ENCODE measurements at regions not wholly inside any gene's neighbourhood (a gene's known extent, or its start where the extent isn't known, plus 50 kb on each side); places are given as distances from the start of the nearest gene placed in this dataset.

DNA sequence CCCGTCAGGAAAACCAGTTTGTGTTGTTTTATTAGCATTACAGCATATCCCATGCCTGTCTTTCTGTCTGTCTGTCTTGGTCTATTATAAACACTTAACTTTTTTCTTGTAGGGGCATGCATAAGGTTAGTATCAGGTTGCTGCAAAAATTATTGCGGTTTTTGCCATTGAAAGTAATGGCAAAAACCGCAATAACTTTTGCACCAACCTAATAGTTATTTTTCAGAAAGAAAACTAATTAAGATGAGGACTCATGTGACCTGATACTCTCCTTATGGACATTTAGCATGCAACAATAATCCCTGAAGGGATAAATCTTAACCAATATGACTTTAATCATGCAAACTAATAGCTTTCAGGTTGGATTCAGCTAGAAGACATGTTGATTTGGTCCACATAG lies 326.7 kb upstream of the SUCLG2 start:
- no peaks in the 10 kb centered on the region for H3K27me3 ChIP-seq
- H3K4me1 ChIP-seq (ENCODE audit: low read depth) = no peaks in the 10 kb centered on the region
- no peak overlapping the region for H3K27ac ChIP-seq
- no peaks in the 10 kb centered on the region for H3K9me3 ChIP-seq (ENCODE audit: low read depth)
- no peak overlapping the region for H3K4me3 ChIP-seq
- no peaks in the 10 kb centered on the region for H3K36me3 ChIP-seq
- DNase-seq (ENCODE audit: low read depth in 1 of 2, low spot score in 1 of 2) = no peak
- TF ChIP-seq, protein P1, sequence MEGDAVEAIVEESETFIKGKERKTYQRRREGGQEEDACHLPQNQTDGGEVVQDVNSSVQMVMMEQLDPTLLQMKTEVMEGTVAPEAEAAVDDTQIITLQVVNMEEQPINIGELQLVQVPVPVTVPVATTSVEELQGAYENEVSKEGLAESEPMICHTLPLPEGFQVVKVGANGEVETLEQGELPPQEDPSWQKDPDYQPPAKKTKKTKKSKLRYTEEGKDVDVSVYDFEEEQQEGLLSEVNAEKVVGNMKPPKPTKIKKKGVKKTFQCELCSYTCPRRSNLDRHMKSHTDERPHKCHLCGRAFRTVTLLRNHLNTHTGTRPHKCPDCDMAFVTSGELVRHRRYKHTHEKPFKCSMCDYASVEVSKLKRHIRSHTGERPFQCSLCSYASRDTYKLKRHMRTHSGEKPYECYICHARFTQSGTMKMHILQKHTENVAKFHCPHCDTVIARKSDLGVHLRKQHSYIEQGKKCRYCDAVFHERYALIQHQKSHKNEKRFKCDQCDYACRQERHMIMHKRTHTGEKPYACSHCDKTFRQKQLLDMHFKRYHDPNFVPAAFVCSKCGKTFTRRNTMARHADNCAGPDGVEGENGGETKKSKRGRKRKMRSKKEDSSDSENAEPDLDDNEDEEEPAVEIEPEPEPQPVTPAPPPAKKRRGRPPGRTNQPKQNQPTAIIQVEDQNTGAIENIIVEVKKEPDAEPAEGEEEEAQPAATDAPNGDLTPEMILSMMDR (IDR thresholded peaks at IDR 0.05; ENCODE audit: low read depth, low read length) = no peak

DNA sequence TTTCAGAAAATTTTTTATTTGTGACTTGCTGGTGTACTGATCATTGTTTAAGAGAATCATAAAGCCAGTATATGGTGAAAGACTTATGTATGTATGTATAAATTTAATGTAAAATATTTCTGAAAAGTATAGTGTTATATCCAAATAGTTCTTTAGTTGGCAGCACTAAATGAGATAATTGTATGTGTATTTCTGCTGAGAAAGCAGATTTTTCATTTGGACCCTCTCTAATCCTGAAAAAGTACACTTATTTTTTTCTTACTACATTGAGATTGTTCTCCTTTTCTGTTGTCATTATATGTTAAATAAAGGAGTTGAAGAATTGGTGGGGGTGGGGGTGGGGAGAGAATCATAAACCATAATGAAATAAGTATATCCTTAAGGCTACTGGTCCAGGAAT lies 324.9 kb upstream of the SUCLG2 start:
- H3K4me1 ChIP-seq (ENCODE audit: low read depth) = no peaks in the 10 kb centered on the region
- H3K27ac ChIP-seq = no peak overlapping the region
- H3K36me3 ChIP-seq = no peaks in the 10 kb centered on the region
- TF ChIP-seq, protein P1 (IDR thresholded peaks at IDR 0.05; ENCODE audit: low read depth, low read length) = no peak
- H3K27me3 ChIP-seq = no peaks in the 10 kb centered on the region
- DNase-seq (ENCODE audit: low read depth in 1 of 2, low spot score in 1 of 2) = no peak
- no peak overlapping the region for H3K4me3 ChIP-seq
- H3K9me3 ChIP-seq (ENCODE audit: low read depth) = no peaks in the 10 kb centered on the region

DNA sequence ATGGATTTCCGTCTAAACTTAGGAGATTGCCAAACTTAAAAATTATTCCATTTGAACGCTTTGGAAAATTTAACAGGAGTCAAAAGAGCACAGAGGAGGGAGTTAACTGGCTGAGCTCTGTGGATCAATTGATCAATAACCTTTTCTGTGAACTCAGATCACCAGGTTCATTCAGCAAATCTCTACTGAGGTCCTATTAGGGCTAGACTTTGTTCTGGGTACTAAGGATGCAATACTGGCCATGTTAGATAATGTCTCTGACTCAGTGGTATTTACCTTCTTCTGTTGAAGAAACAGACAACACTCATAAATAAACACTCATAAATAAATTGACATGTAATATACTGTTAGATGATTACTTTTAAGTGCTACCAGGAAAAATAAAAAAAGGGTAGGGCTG lies 323.4 kb upstream of the SUCLG2 start:
- DNase-seq (ENCODE audit: low read depth in 1 of 2, low spot score in 1 of 2) = no peak
- Histone ChIP-seq H3K36me3 (no peaks in the 10 kb centered on the region), H3K9me3 (ENCODE audit: low read depth) (no peaks in the 10 kb centered on the region), H3K27ac (no peak overlapping the region), H3K27me3 (no peaks in the 10 kb centered on the region), H3K4me1 (ENCODE audit: low read depth) (no peaks in the 10 kb centered on the region), H3K4me3 (no peak overlapping the region)
- TF ChIP-seq, protein P1 (IDR thresholded peaks at IDR 0.05; ENCODE audit: low read depth, low read length) = no peak

DNA sequence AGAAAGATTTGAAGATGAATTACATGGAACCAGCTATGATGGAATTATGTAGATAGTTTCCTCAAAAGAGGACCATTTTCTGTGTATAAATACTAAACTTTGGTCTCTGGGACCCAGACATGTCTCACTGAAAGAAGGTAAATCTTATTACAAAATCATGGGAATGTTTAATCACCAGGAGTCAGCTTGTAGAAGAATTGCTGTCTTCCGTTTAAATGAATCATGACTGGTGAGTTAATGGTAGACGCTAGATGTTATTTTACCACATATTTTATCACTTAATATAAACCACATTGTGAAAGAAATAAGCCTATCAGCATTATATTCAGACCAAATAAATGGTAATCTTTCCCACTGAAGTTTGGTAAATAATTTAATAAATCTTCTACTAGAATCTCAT lies 322.3 kb upstream of the SUCLG2 start:
- H3K36me3 ChIP-seq = no peaks in the 10 kb centered on the region
- H3K9me3 ChIP-seq (ENCODE audit: low read depth) = no peaks in the 10 kb centered on the region
- TF ChIP-seq, protein P1 (IDR thresholded peaks at IDR 0.05; ENCODE audit: low read depth, low read length) = no peak
- H3K4me1 ChIP-seq (ENCODE audit: low read depth) = no peaks in the 10 kb centered on the region
- H3K4me3 ChIP-seq = no peak overlapping the region
- no peaks in the 10 kb centered on the region for H3K27me3 ChIP-seq
- DNase-seq (ENCODE audit: low read depth in 1 of 2, low spot score in 1 of 2) = no peak
- no peak overlapping the region for H3K27ac ChIP-seq

DNA sequence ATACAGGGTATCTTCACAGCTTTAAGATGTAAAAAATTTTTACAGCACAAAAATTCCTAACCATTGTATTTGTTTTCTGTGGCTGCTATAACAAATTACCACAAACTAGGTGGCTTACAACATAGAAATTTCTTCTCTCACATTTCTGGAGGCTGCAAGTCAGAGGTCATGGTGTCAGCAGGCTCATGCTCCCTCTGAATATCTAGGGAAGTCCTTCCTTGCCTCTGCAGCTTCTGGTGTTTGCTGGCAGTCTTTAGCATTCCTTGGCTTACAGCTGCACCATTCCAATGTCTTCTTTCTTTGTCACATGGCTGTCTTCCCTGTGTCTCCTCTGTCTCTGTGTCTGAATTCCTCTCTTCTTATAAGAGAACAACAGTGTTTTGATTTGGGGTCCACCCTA lies 310.2 kb upstream of the SUCLG2 start:
- no peak for DNase-seq (ENCODE audit: low read depth in 1 of 2, low spot score in 1 of 2)
- Histone ChIP-seq H3K4me3 (no peak overlapping the region), H3K27me3 (no peaks in the 10 kb centered on the region), H3K4me1 (ENCODE audit: low read depth) (no peaks in the 10 kb centered on the region), H3K36me3 (no peaks in the 10 kb centered on the region), H3K27ac (no peak overlapping the region), H3K9me3 (ENCODE audit: low read depth) (no peaks in the 10 kb centered on the region)
- TF ChIP-seq, protein P1 (IDR thresholded peaks at IDR 0.05; ENCODE audit: low read depth, low read length) = no peak

DNA sequence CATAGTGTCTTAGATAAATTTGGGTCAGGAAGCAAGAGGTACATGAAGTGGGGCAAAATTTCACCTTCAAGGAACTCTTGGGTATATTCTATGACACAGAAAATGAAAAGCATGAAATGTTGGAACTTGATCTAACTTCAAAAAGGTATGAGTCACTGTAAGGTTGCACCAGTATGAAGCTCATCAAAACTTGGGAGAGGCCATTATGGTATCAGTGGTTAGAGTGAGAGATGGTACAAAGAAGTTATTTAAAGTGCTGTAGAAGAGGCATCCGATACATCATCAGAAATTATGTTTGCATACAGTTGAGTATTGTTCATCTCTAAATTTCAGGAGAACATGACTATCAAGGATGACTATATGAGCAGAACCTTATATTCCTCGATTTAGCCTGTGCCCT lies 302.9 kb upstream of the SUCLG2 start:
- no peaks in the 10 kb centered on the region for H3K36me3 ChIP-seq
- TF ChIP-seq, protein P1 (IDR thresholded peaks at IDR 0.05; ENCODE audit: low read depth, low read length) = no peak
- H3K9me3 ChIP-seq (ENCODE audit: low read depth) = no peaks in the 10 kb centered on the region

More for the DNA sequence above, 302.9 kb upstream of the SUCLG2 start:
- no peak for DNase-seq (ENCODE audit: low read depth in 1 of 2, low spot score in 1 of 2)
- no peak overlapping the region for H3K4me3 ChIP-seq
- no peaks in the 10 kb centered on the region for H3K4me1 ChIP-seq (ENCODE audit: low read depth)
- no peaks in the 10 kb centered on the region for H3K27me3 ChIP-seq
- no peak overlapping the region for H3K27ac ChIP-seq
